GM13976 (cell line): ENCODE measurements at regions not wholly inside any gene's neighbourhood (a gene's known extent, or its start where the extent isn't known, plus 50 kb on each side); places are given as distances from the start of the nearest gene placed in this dataset.

Source experiments
- DNase-seq: peaks from one replicate; pipeline ENCODE4 v3.0.0; 2012; ENCODE audit warnings: low spot score
- CTCF ChIP-seq: IDR thresholded peaks from 2 replicates; pipeline ENCODE4 v1.5.1; 2012; ENCODE audit warnings: borderline replicate concordance, mild to moderate bottlenecking; ENCODE audit not compliant: insufficient read depth; ENCODE audit errors: extremely low read depth, missing control alignments, control extremely low read depth
- in situ Hi-C: fragments of 300-500 bp; cut with MboI; formaldehyde crosslinking; loops from one replicate; pipeline ENCODE4 v1.12.0; 2022; ENCODE audit warnings: low sequenced_read_pairs, mixed read lengths, inconsistent platforms; ENCODE audit not compliant: unreplicated experiment

- DNase-seq: no peak
- in situ Hi-C loops: no loop called here
- TF ChIP-seq CTCF: no peak
Measured at GRCh38 chr7:12772768-12773167, 85.3 kb downstream of the ARL4A start.

GRCh38 chr7:12777257-12777656 lies 89.8 kb downstream of the ARL4A start:
- DNase-seq: no peak
- TF ChIP-seq CTCF: no peak
- in situ Hi-C loops: no loop called here

GRCh38 chr7:12779947-12780346 lies 92.5 kb downstream of the ARL4A start:
- DNase-seq: no peak
- TF ChIP-seq CTCF: no peak
- in situ Hi-C loops: no loop called here

- in situ Hi-C loops: no loop called here
- TF ChIP-seq CTCF: no peak
- DNase-seq: no peak
Measured at GRCh38 chr7:12783421-12784095, 96.1 kb downstream of the ARL4A start.

- no peak for DNase-seq
- in situ Hi-C loops: no loop called here
Measured at GRCh38 chr7:12785473-12785872, 98.0 kb downstream of the ARL4A start.

GRCh38 chr7:12786494-12786893 lies 99.1 kb downstream of the ARL4A start:
- no peak for DNase-seq
- in situ Hi-C loops: no loop called here
- TF ChIP-seq CTCF: no peak

More at GRCh38 chr7:12785473-12785872, 98.0 kb downstream of the ARL4A start:
- TF ChIP-seq CTCF: no peak
